ENCODE measurements at regions not wholly inside any gene's neighbourhood (a gene's known extent, or its start where the extent isn't known, plus 50 kb on each side); places are given as distances from the start of the nearest gene placed in this dataset.
"Not testable (repeated sequence)": the region's sequence is repeated elsewhere in the genome, so short reads cannot be mapped to it uniquely, and the experiment has no call there.

- DNase-seq (ENCODE audit: low spot score) = peak; percentile 32
- peak; percentile 27 for TF ChIP-seq CTCF (IDR thresholded peaks at IDR 0.05; ENCODE audit: extremely low read depth, insufficient read depth, missing control alignments)
- in situ Hi-C loops (cut with MboI; ENCODE audit: low pct_unique_long_range_greater_than_20kb, low sequenced_read_pairs, unreplicated experiment) = no loop called here
These were observed 65.8 kb upstream of the UNC5A start for GRCh38 chr5:176744584-176744965.

- in situ Hi-C loops (cut with MboI; ENCODE audit: low pct_unique_long_range_greater_than_20kb, low sequenced_read_pairs, unreplicated experiment) = no loop called here
- DNase-seq (ENCODE audit: low spot score) = no peak
- no peak for TF ChIP-seq CTCF (IDR thresholded peaks at IDR 0.05; ENCODE audit: extremely low read depth, insufficient read depth, missing control alignments)
These were observed 62.7 kb upstream of the UNC5A start for GRCh38 chr5:176747670-176748072.

GRCh38 chr5:176748073-176748966 lies 62.0 kb upstream of the UNC5A start:
- DNase-seq (ENCODE audit: low spot score) = no peak
- TF ChIP-seq CTCF (IDR thresholded peaks at IDR 0.05; ENCODE audit: extremely low read depth, insufficient read depth, missing control alignments) = no peak
- in situ Hi-C loops (cut with MboI; ENCODE audit: low pct_unique_long_range_greater_than_20kb, low sequenced_read_pairs, unreplicated experiment) = no loop called here

GRCh38 chr5:176748967-176749935 lies 61.1 kb upstream of the UNC5A start:
- TF ChIP-seq CTCF (IDR thresholded peaks at IDR 0.05; ENCODE audit: extremely low read depth, insufficient read depth, missing control alignments) = no peak
- DNase-seq (ENCODE audit: low spot score) = no peak
- in situ Hi-C loops (cut with MboI; ENCODE audit: low pct_unique_long_range_greater_than_20kb, low sequenced_read_pairs, unreplicated experiment) = no loop called here

- no peak for DNase-seq (ENCODE audit: low spot score)
- in situ Hi-C loops (cut with MboI; ENCODE audit: low pct_unique_long_range_greater_than_20kb, low sequenced_read_pairs, unreplicated experiment) = no loop called here
- TF ChIP-seq CTCF (IDR thresholded peaks at IDR 0.05; ENCODE audit: extremely low read depth, insufficient read depth, missing control alignments) = no peak
These were observed 60.2 kb upstream of the UNC5A start for GRCh38 chr5:176750144-176750543.

- in situ Hi-C loops (cut with MboI; ENCODE audit: low pct_unique_long_range_greater_than_20kb, low sequenced_read_pairs, unreplicated experiment) = no loop called here
- no peak for DNase-seq (ENCODE audit: low spot score)
These were observed 55.9 kb upstream of the UNC5A start for GRCh38 chr5:176754376-176754973.

GRCh38 chr5:176755593-176755992 lies 54.8 kb upstream of the UNC5A start:
- DNase-seq (ENCODE audit: low spot score); in situ Hi-C loops (cut with MboI; ENCODE audit: low pct_unique_long_range_greater_than_20kb, low sequenced_read_pairs, unreplicated experiment): not testable (repeated sequence)

More at GRCh38 chr5:176754376-176754973, 55.9 kb upstream of the UNC5A start:
- no peak for TF ChIP-seq CTCF (IDR thresholded peaks at IDR 0.05; ENCODE audit: extremely low read depth, insufficient read depth, missing control alignments)

- in situ Hi-C loops (cut with MboI; ENCODE audit: low pct_unique_long_range_greater_than_20kb, low sequenced_read_pairs, unreplicated experiment); DNase-seq (ENCODE audit: low spot score): not testable (repeated sequence)
These were observed 52.8 kb upstream of the UNC5A start for GRCh38 chr5:176757569-176757968.

All from GM13977 (cell line).